HepG2 (cell line): ENCODE measurements at regions not wholly inside any gene's neighbourhood (a gene's known extent, or its start where the extent isn't known, plus 50 kb on each side); places are given as distances from the start of the nearest gene placed in this dataset.

Source experiments
- ATAC-seq: fragments of 200-7000 bp; cut with Tn5 transposase; 3 replicates; pipeline ENCODE4 v1.9.1; 2020; ENCODE audit warnings: mild to moderate bottlenecking, moderate library complexity
- BruUV-seq: library from RNA; stranded (reverse); fragments of 400-500 nt; replicated peaks from 2 replicates; lab custom pipeline; 2021; lab: Mats Ljungman, UMichigan
- CTCF ChIA-PET: fragments of 300-600 bp; formaldehyde crosslinking; extraction: SDS; loops from one replicate; lab custom pipeline; 2021; ENCODE audit warnings: low total read pairs, inconsistent platforms, low intra/inter-chr PET ratio; lab: Yijun Ruan, JAX
- POLR2A ChIA-PET: fragments of 350-600 bp; sonication (Branson Sonifier 250); formaldehyde crosslinking; loops from one replicate; lab custom pipeline; 2020; ENCODE audit warnings: antibody characterized with exemption, inconsistent platforms; lab: Yijun Ruan, JAX
- DNase-seq: peaks from one replicate; pipeline ENCODE4 v3.0.0-alpha.2; 2015; ENCODE audit warnings: low spot score
- FAIRE-seq: peaks from 3 replicates; lab custom pipeline; 2011; peaks lifted over from hg19 to GRCh38; lab: Jason Lieb, UNC
- H2AFZ ChIP-seq: one replicate; pipeline ENCODE4 v1.6.1; 2011; ENCODE audit warnings: low read length, inconsistent platforms
- H3K27ac ChIP-seq: fragments of 300-600 bp; 3 replicates; pipeline ENCODE4 v1.8.0; 2011; ENCODE audit warnings: mixed run types, mild to moderate bottlenecking, mixed read lengths, low read length, inconsistent platforms; ENCODE audit not compliant: insufficient read depth; ENCODE audit errors: extremely low read length
- H3K27me3 ChIP-seq, 2 experiments: fragments of 200-600 bp in 1 of 2; 2 replicates in 1 of 2; 3 replicates in 1 of 2; pipeline versions ENCODE4 v1.6.0 to v1.8.0; 2011; ENCODE audit warnings: low read length in 2 of 2, mild to moderate bottlenecking in 2 of 2, moderate library complexity in 2 of 2, inconsistent platforms in 1 of 2; ENCODE audit not compliant: insufficient read depth in 2 of 2, control insufficient read depth in 1 of 2
- H3K36me3 ChIP-seq, 2 experiments: fragments of 200-600 bp in 1 of 2; replicated peaks in 1 of 2; 2 replicates in 1 of 2; 3 replicates in 1 of 2; pipeline versions ENCODE4 v1.5.1 to v1.8.0; 2011; ENCODE audit warnings: low read length in 2 of 2, inconsistent platforms in 1 of 2; ENCODE audit not compliant: insufficient read depth in 2 of 2, control insufficient read depth in 1 of 2
- H3K4me1 ChIP-seq: 2 replicates; pipeline ENCODE4 v1.5.1; 2012; ENCODE audit warnings: low read length, inconsistent platforms; ENCODE audit not compliant: insufficient read depth
- H3K4me2 ChIP-seq: 2 replicates; pipeline ENCODE4 v1.6.0; 2011; ENCODE audit warnings: low read depth, low read length, inconsistent platforms
- H3K4me3 ChIP-seq, 3 experiments: fragments of 200-600 bp in 1 of 3; sonication (generic), shearing (Covaris generic) in 1 of 3; replicated peaks in 1 of 3; 2 replicates each; pipeline ENCODE4 v1.5.1; 2011 to 2016; ENCODE audit warnings: low read length in 3 of 3, inconsistent platforms in 2 of 3, low read depth in 2 of 3, mild to moderate bottlenecking in 2 of 3, control low read depth in 1 of 3, mixed read lengths in 1 of 3; ENCODE audit not compliant: insufficient read depth in 1 of 3
- H3K79me2 ChIP-seq: one replicate; pipeline ENCODE4 v1.6.1; 2011; ENCODE audit warnings: low read length, inconsistent platforms; ENCODE audit not compliant: insufficient read depth
- H3K9ac ChIP-seq: 2 replicates; pipeline ENCODE4 v1.6.0; 2011; ENCODE audit warnings: mild to moderate bottlenecking, low read depth, low read length, inconsistent platforms; ENCODE audit not compliant: insufficient read depth
- H3K9me3 ChIP-seq: 2 replicates; pipeline ENCODE4 v1.5.1; 2012; ENCODE audit warnings: mild to moderate bottlenecking, low read length
- H4K20me1 ChIP-seq: 2 replicates; pipeline ENCODE4 v1.6.0; 2011; ENCODE audit warnings: inconsistent platforms, mild to moderate bottlenecking, low read length, moderate library complexity; ENCODE audit not compliant: insufficient read depth
- BRF2 ChIP-seq: sonication (generic); formaldehyde crosslinking; IDR thresholded peaks from 2 replicates; pipeline ENCODE4 v1.8.1; 2022; ENCODE audit warnings: mild to moderate bottlenecking, missing genetic modification reagents
- FOXA1 ChIP-seq, 2 experiments: fragments of 450-650 bp in 1 of 2; sonication (generic) in 1 of 2; formaldehyde crosslinking in 1 of 2; IDR thresholded peaks; 2 replicates each; pipeline versions ENCODE4 v1.4.0 to v1.6.1; 2016 to 2020; ENCODE audit warnings: missing genetic modification reagents in 1 of 2
- HNRNPH1 ChIP-seq: fragments of 200-400 bp; formaldehyde crosslinking; optimal IDR thresholded peaks from 2 replicates; pipeline ENCODE3; 2017; ENCODE audit warnings: mild to moderate bottlenecking, low read depth, low read length
- HOXA9 ChIP-seq: sonication (generic); formaldehyde crosslinking; IDR thresholded peaks from 2 replicates; pipeline ENCODE4 v1.8.1; 2022; ENCODE audit warnings: missing genetic modification reagents, mild to moderate bottlenecking, moderate library complexity, borderline replicate concordance
- JUN ChIP-seq: sonication (generic); formaldehyde crosslinking; IDR thresholded peaks from 2 replicates; pipeline ENCODE4 v1.4.0; 2020; ENCODE audit warnings: mild to moderate bottlenecking, missing genetic modification reagents
- MNT ChIP-seq: fragments of 450-650 bp; IDR thresholded peaks from 2 replicates; pipeline ENCODE4 v1.6.1; 2016
- NAIF1 ChIP-seq: sonication (generic); formaldehyde crosslinking; IDR thresholded peaks from 2 replicates; pipeline ENCODE4 v1.5.0; 2020; ENCODE audit warnings: mild to moderate bottlenecking, missing genetic modification reagents, borderline replicate concordance
- SCMH1 ChIP-seq: sonication (generic); formaldehyde crosslinking; IDR thresholded peaks from 2 replicates; pipeline ENCODE4 v1.9.0; 2021; ENCODE audit warnings: missing genetic modification reagents, mild to moderate bottlenecking, borderline replicate concordance
- SMAD3 ChIP-seq: sonication (generic); formaldehyde crosslinking; IDR thresholded peaks from 2 replicates; pipeline ENCODE4 v1.4.0; 2020; ENCODE audit warnings: missing genetic modification reagents
- SP1 ChIP-seq, 2 experiments: fragments of 450-650 bp in 1 of 2; sonication (generic) in 1 of 2; formaldehyde crosslinking in 1 of 2; IDR thresholded peaks; 2 replicates each; pipeline versions ENCODE4 v1.4.0 to v1.6.1; 2016 to 2020; ENCODE audit warnings: missing genetic modification reagents in 1 of 2
- TCF12 ChIP-seq, 2 experiments: fragments of 450-650 bp in 1 of 2; sonication (generic) in 1 of 2; formaldehyde crosslinking in 1 of 2; IDR thresholded peaks; 2 replicates each; pipeline versions ENCODE4 v1.6.1 to v1.8.0; 2017 to 2022; ENCODE audit warnings: antibody characterized with exemption in 1 of 2, mild to moderate bottlenecking in 1 of 2, missing genetic modification reagents in 1 of 2, moderate library complexity in 1 of 2
- TRAFD1 ChIP-seq: sonication (generic); formaldehyde crosslinking; IDR thresholded peaks from 2 replicates; pipeline ENCODE4 v1.5.1; 2020; ENCODE audit warnings: missing genetic modification reagents, mild to moderate bottlenecking, borderline replicate concordance
- ZNF205 ChIP-seq: IDR thresholded peaks from 2 replicates; pipeline ENCODE4 v1.6.1; 2018; ENCODE audit warnings: missing biosample characterization, missing genetic modification reagents
- ZNF510 ChIP-seq: sonication (generic); formaldehyde crosslinking; IDR thresholded peaks from 2 replicates; pipeline ENCODE4 v1.4.0; 2020; ENCODE audit warnings: low read depth, mild to moderate bottlenecking, missing genetic modification reagents
- ZSCAN9 ChIP-seq: IDR thresholded peaks from 2 replicates; pipeline ENCODE4 v1.6.1; 2016; ENCODE audit warnings: borderline replicate concordance
- WGBS: methylation state at CpG from one replicate; pipeline ENCODE4 v1.1.6; 2017; ENCODE audit warnings: low lambda C conversion rate; 5-methylcytosine and 5-hydroxymethylcytosine counted together
- in situ Hi-C: cut with HindIII; loops from 2 replicates; pipeline ENCODE4 v1.10.0; 2017; ENCODE audit warnings: low pct_unique_long_range_greater_than_20kb; ENCODE audit not compliant: extremely low pct_ligation_motif_present
- intact Hi-C: fragments of 100-400 bp; cut with micrococcal nuclease; formaldehyde crosslinking; loops from one replicate; pipeline ENCODE4 v1.10.0; 2022; ENCODE audit not compliant: unreplicated experiment
- TF ChIP-seq, protein P1 (sequence below): sonication (generic); formaldehyde crosslinking; IDR thresholded peaks from 2 replicates; pipeline ENCODE4 v1.5.0; 2020; ENCODE audit warnings: missing genetic modification reagents, mild to moderate bottlenecking, borderline replicate concordance
- TF ChIP-seq, protein P2 (sequence below): sonication (generic); formaldehyde crosslinking; IDR thresholded peaks from 2 replicates; pipeline ENCODE4 v1.4.0; 2020; ENCODE audit warnings: mild to moderate bottlenecking, low read depth, missing genetic modification reagents

- Histone ChIP-seq H3K9me3 (no peaks in the 10 kb centered on the region), H3K4me1 (no peaks in the 10 kb centered on the region), H4K20me1 (no peaks in the 10 kb centered on the region), H3K4me2 (no peak overlapping the region), H3K9ac (no peak overlapping the region), H3K27me3 (peaks cover 12 to 70% of the 10 kb centered on the region in 2 experiments), H3K4me3 (no peak overlapping the region), H3K27ac (no peak overlapping the region), H3K79me2 (no peaks in the 10 kb centered on the region), H3K36me3 (no peaks in the 10 kb centered on the region), H2AFZ (no peak overlapping the region)
- WGBS: 35% methylated on average over 4 of the region's 4 CpGs
- ChIA-PET POLR2A (no interaction called here), CTCF (no interaction called here)
- no peak for FAIRE-seq
- no TSS peak for BruUV-seq
- no peak for ATAC-seq
- intact Hi-C loops (loop anchor here (10.0 kb wide), 1 partner anchor 195 kb away; no protein-coding TSS in a partner anchor), in situ Hi-C loops (loop anchor here (5.0 kb wide), 1 partner anchor 82 kb away; no protein-coding TSS in a partner anchor)
- DNase-seq: no peak
- TF ChIP-seq NAIF1 (no peak), HNRNPH1 (no peak), FOXA1 (IDR thresholded peaks at IDR 0.05) (peak; percentile 9; the same call in 1 of the 2 replicates), FOXA1 (CRISPR knock-in tag; IDR thresholded peaks at IDR 0.05) (no peak), SMAD3 (CRISPR knock-in tag) (no peak), BRF2 (no peak), TRAFD1 (CRISPR knock-in tag) (no peak), JUN (CRISPR knock-in tag) (no peak), SCMH1 (CRISPR knock-in tag) (no peak), ZNF205 (no peak), HOXA9 (CRISPR knock-in tag) (no peak), SP1 (IDR thresholded peaks at IDR 0.05) (peak; percentile 33; the same call in 1 of the 2 replicates), SP1 (CRISPR knock-in tag; IDR thresholded peaks at IDR 0.05) (no peak), ZNF510 (CRISPR knock-in tag) (no peak), TCF12 (IDR thresholded peaks at IDR 0.05) (no peak), TCF12 (CRISPR knock-in tag; IDR thresholded peaks at IDR 0.05) (no peak), MNT (0 out of 2 replicates have a peak, but pooled peaks have one; percentile 32), ZSCAN9 (CRISPR knock-in tag) (no peak)
- TF ChIP-seq, protein P1, sequence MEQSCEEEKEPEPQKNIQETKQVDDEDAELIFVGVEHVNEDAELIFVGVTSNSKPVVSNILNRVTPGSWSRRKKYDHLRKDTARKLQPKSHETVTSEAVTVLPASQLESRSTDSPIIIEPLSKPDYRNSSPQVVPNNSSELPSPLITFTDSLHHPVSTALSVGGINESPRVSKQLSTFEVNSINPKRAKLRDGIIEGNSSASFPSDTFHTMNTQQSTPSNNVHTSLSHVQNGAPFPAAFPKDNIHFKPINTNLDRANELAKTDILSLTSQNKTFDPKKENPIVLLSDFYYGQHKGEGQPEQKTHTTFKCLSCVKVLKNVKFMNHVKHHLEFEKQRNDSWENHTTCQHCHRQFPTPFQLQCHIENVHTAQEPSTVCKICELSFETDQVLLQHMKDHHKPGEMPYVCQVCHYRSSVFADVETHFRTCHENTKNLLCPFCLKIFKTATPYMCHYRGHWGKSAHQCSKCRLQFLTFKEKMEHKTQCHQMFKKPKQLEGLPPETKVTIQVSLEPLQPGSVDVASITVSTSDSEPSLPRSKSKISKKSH: no peak
- TF ChIP-seq, protein P2, sequence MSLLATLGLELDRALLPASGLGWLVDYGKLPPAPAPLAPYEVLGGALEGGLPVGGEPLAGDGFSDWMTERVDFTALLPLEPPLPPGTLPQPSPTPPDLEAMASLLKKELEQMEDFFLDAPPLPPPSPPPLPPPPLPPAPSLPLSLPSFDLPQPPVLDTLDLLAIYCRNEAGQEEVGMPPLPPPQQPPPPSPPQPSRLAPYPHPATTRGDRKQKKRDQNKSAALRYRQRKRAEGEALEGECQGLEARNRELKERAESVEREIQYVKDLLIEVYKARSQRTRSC (CRISPR knock-in tag): no peak
These were observed 69.6 kb upstream of the CCDC167 start for GRCh38 chr6:37569317-37569716.
